ENCODE measurements at regions not wholly inside any gene's neighbourhood (a gene's known extent, or its start where the extent isn't known, plus 50 kb on each side); places are given as distances from the start of the nearest gene placed in this dataset.
"Not testable (repeated sequence)": the region's sequence is repeated elsewhere in the genome, so short reads cannot be mapped to it uniquely, and the experiment has no call there.

DNA sequence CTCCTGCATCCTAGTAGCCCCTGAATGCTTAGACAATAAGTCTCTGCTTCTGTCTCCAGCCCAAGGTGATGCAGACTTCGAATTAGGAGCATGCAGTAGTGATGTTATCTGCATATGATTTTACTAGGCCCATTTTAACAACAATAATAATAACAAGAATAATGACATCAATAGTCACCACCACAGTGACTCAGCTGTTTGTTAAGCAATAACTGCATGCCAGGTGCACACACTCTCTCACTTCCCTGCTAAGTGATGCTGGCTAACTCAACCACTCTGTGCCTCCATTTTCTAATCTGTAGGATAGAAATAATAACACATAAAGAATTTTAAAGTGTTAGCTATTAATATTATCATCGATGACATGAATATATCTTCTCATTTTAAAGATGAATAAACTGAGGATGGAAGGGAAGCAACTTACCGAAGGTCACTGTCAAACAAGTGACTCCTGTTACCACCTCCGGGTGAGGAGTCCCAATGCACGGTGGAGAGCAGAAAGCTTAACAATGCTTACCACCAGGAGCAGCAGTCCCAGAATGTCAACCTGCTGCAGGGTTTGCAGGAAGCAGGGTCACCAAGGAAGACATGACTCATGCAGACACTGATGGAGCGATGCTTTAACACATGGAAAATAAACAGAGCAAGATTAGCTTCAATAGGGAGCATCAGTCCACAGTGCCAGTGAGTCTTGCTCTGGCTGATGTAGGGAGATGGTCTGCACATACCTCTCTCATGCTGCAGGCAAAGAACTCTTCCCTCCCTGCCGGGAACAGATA, 290.2 kb downstream of the SPATA17 start:
- no peak for DNase-seq

DNA sequence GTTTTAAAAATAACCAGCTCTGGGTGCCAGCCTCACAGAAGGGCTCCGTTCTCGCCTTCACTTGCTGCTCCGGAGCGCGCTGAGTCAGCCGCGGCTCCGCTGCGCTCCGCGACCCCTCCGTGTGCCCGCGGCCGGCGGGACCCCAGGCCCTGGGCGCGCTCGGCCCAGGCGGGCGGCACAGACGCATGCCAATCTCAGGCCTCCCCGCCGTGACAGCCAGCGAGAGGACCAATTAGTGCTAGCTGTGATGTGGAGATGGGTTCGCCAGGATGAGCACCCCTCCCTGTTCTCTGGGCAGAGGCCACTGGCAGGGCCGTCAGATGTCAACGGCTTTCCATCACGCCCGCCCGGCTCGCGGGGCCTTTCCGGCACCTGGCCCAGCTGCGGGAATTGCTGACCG, 293.8 kb downstream of the SPATA17 start:
- DNase-seq: no peak

DNA sequence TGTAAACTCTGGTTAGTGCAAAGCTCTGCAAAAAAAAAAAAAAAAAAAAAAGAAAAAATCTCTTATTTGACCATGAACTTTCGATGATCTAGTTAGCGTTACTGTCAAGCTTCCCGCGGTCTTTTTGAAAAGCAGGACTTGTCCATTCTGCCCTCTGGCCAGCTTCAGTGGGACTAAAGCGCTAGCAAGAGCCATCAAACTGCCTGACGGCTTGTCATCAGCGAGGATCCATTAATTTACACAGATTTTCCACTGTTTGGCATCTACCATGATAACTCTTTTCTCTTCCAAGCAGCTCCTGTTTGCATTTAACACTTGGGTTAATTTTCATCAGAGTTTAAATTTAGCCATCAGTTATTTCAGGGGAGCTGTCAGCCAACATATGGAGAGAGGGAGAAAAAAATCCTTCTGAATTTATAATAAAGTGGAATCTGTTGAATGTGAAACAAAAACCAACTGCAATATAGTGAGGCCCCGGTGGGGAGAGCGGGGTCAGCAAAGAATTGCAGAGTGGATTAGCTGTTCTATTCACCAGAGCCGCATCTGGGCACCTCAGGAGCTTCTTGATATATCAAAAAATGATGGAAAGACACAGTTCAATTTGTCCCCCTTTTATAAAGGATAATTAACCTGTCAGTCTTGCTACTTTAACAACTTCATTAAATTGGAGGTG, 298.2 kb downstream of the SPATA17 start:
- no peak for DNase-seq

DNA sequence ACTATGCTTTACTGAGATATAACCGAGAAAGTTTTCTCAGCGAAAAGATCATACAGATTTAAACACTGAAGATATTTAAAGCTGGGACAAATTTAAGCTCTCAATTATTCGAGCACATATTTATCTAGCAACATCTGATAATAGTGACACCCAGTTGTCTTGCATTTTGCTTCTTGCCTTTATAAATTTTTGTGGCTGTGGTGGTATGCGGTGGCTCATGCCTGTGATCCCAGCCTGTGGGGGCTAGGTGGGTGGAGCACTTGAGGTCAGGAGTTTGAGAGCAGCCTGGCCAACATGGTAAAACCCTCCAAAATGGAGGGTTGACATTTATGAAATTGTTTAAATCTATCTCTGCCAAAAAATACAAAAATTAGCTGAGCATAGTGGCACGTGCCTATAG, 312.2 kb downstream of the SPATA17 start:
- DNase-seq: no peak

DNA sequence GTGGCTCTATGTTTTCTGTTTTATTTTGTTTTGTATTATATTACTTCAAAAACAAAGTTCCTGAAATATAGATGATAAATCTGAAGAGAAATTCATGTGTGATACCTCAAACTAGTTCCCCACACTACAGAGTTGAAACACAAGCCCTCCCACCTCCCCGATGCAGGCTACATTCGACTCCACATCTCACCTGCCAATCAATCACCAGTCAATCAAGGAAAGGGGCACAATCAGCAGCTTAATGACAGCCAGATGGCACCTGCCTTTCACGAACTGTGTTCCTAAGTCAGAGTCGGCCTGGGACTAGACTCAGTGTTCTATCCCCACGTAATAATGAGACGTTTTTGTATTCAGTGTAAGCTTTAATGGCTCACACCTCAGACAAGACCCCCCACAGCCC, 313.4 kb downstream of the SPATA17 start:
- no peak for DNase-seq

DNA sequence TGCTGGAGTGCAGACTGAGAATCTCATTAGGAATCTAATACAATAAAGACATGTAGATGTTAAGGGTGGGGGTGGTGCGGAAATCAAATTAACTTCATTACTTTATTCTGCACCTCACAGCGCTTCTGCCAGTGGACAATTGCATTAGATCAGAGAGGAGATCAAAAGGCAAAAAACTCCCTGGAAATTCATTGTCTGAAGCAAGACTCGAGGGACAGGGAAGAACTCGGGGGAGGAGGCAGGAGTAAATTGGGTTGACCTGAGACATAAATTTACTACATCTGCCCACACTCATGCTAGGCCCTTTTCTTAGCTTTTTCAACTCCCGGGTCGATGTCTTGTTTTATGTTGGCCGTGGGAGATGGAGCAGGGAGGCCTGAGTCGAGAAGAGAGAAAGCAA, 315.4 kb downstream of the SPATA17 start:
- DNase-seq: no peak

DNA sequence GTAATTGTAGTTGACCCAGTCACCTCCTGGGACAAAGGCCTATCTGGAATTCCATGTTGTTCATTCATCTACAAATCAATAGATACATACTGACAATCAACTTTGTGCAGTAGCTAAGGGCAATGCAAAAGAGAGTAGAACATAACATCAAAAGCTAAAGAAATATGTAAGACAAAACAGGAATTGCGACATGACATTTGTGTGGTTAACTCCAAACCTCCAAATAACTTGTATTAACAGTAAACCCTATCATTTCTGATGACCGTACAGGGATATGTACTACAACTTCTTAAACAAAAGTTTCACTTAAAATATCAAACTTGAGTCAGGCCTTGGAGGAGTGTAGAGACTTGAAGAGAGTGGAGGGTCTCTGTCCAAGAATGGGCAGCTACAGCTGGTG, 317.6 kb downstream of the SPATA17 start:
- no peak for DNase-seq

DNA sequence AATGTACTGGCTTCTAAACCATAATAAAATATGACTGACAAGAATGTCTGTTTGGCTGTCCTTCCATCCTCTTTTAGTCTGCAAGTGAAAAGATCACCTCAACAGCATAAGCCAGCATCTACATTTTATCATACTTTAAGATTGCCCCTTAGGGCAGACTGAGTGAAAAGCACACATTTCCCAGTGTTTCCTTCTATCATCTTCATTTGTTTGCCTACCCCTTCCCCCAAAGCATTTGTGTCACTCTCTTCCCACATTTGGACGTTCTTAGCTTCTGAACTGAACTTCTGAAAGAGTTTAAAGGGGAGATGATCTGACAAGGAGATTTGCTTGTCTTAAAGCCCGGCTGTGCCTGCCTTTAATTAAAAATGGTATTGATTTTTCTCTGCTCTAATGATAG, 322.2 kb downstream of the SPATA17 start:
- DNase-seq: no peak

DNA sequence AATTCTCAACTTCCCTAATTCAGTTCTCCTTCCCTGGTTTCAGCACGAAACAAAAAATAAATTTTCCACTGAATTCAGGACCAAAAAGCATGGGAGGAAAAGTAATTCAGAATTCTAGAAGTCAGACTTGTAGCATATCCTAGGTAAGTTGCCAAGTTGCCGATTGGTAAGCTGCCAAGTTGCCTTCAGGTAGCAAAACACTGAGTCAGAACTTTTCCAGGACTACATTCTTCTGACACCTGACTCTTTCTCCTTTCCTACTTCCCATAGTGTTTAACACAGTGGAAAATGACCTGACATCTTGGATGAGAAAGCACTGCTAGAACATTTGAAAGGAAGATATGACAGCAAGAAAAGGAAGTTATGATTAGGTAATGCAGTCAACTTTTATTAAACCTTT, 322.8 kb downstream of the SPATA17 start:
- DNase-seq: no peak

DNA sequence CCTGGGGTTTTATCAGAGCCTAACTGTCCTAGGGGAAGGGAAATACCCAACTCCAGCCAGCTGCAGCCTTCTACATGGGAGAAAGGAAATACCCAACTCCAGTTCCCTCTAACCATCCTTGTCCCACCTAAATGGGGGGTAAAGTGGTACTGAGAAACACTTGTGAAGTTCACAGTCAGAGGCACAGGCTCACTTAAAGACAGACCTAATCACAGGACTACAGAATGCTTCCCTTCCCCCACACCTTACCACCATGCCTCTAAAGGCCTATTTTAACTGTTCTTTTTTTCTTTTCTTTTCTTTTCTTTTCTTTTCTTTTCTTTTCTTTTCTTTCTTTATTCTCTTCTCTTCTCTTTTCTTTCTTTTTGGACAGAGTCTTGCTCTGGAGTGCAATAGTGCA, 324.6 kb downstream of the SPATA17 start:
- DNase-seq: no peak

DNA sequence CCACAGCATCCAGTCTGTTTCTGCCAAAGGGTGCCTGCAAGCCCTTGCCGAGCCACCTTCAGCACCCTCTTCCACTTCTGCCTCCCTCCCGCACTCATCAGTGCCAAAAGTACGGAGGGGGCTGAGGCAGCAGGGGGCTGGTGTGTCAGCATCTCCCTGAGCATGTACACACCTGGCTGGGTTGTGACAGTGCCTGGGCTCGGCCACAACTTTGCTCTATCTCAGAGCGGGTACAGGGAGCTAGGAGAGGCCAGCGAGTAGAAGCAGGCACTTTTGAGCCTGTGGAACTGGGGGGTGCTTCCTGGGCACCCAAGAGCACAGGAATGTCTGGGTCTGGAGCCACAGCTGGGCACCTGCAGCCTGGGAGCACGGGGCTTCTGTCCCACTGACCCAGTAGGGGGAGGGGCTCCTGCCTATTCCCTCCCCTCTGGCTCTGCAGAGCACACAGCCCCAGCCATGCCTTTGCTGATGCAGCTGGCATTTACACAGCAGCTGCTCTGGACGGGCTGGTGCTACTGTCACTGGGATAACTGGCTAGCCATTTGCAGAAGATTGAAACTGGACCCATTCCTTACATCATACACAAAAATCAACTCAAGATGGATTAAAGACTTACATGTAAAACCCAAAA, 319.8 kb upstream of the RRP15 start:
- DNase-seq: no peak

DNA sequence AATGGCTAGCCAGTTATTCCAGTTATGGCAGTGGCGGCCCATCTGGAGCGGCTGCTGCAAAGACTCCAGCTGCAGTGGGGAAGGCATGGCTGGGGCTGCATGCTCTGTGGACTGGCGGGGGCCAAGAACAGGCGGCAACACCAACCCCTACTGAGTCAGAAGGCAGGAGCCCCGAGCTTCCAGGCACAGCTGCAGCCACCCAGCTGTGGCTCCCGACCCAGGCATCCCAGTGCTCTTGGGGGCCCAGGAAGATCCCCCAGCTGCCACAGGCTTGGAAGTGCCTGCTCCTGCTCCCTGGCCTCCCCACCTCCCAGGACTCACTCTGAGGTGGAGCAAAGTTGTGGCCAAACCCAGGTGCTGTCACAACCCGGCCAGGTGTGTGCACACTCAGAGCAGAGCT, 317.0 kb upstream of the RRP15 start:
- DNase-seq: no peak

DNA sequence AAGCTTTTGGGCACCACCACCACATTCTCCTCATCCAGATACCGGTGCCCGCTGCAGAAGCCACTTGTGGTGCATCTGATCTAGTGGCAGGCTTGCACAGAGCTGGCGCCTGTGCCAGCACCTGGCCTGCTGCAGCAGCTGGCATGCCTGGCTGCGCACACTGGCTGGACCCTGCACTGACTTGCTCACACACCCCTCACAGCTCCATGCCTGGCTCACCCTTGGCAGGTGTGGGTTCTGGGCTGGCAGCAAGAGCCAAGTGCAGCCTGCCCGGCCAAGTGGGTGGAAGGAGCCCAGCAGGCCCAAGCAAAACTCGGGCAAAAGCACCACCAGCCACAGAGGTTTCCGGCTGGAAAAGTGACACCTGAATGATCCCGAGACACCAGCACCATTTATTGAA, 315.7 kb upstream of the RRP15 start:
- no peak for DNase-seq

DNA sequence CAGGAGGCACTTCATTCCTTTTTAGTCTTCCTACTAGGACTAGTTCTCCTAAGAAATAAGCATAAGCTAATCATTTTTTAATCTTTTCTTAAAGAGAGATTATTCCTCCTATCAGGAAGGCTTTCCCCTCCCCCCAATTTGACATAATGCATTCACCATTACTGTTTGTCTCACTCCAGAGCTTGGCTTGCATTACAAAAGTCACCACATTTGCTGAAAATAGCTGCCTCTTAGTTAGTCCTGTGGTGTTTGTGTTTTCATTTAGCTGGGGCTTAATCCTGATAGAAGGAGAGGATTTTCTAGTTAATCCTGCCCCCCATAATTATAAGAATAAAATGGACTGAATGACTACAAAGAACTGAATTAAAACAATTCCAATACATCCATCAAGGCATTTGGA, 307.1 kb upstream of the RRP15 start:
- DNase-seq: no peak

DNA sequence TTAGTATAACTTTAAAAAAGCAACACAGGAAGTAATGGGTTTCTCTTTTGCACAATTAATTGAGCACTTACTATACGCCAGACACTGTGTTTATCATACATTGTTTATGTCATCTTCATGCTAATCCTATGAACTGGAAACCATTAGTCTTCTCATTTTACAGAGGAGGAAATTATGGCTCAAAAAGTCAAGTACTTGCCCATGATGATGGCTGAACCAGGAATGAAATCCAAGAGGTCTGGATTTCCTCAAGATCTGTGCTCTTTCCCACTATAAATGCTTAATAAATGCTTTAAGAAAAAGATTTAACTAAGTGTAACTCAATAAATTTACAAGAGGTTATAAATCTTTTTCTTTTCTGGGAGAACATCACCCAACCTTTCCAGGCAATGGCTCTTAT, 303.7 kb upstream of the RRP15 start:
- DNase-seq: no peak

DNA sequence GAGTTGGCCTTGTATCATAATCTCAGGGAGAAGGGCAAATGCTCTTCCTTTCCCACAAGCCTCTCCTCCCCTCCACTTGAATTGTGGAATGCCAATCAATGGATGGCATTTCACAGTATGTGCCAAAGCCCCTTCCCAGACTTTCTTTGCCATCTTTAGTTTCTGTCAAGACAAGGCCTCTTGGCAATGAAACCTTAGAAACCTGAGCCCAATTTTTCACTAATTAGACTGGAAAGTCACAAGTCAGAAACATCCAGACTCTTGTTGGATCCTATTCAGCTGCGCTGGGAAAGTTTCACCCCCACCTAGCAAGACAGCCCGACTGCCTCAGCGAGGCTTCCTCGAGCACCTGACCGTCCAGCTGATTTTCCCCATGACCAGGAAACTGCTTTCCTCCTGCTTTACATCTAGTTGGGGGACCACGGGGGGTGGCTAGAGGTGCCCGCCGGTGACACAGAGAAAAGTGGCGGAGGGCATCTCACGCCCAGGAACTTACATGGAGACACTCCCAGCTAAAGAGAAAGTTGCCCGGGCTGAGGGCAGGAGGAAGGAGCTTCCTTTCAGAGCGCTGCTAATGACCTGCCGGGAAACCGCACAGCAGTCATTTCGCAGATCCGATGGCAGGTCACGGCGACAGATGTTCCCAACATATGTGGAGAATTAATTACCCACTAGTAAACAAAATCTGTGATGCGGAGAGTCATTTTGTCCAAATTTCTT, 302.6 kb upstream of the RRP15 start:
- no peak for DNase-seq

DNA sequence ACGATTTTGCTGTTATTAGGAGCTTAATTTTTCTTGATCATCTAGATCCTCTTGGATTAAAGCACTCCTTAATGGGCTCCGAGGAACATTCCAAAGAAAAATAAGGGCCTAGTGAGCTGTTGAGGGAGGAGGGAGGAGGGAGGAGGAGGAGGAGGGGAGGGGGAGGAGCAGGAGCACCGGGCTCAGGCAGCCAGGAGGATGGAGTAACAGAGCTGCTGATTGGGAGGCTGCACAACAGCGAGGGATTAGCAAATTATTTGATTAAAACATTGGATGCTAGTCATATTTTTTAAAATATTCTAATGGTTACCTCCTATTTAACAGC, 302.1 kb upstream of the RRP15 start:
- no peak for DNase-seq

DNA sequence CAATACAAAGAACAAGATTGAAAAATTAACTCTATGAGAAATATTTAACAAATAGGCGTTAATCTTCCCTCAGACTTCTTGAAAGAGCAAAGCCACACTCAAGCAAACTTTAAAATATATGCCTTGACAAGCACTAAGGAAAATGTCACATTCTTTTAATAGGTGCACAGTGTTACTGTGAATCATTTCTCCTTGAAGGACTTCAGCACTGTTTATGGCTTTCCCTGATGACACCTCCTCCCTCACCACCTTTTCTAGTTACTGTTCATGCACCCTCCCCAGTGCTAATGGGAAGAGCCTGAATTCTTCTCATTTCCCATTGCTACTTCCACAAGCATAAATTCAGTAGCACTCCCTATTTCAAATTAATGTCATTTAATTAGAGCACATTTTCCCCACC, 299.5 kb upstream of the RRP15 start:
- no peak for DNase-seq

DNA sequence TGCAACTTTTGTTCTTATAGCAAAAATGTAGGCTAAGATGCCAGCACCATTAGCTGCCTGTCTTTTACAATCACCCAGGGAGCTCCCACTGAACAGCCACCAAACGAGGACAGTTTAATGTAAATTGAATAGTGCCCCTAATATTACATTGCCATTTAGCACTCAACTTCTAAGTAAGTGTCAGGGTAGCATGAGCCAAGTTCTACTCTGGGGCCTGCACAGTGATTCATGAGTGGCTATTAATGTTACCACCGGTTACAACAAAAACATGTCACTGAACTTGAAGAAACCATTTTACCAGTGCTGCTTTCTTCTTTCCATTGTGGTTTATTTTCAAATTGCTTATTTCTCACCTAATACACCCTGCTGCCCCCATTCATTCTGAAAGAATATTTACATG, 295.6 kb upstream of the RRP15 start:
- no peak for DNase-seq

DNA sequence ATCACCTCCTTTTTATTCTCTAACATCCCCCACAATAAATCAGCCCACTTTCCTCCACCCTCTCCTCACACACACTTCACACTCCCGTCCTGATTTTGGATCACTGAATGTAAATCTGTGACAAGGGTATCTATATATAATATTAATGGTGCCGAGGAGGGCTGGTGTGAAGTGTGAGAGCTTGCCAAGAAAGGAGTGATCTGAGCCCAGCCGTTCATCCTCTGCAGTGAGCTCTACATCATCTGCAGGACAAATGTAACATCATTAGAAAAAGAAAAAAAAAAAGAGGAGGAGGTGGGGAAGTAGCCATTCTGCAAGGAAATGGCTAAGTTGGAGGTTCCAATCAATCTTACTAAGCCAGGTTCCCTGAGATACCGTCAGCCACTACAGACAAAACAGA, 291.7 kb upstream of the RRP15 start:
- no peak for DNase-seq

DNA sequence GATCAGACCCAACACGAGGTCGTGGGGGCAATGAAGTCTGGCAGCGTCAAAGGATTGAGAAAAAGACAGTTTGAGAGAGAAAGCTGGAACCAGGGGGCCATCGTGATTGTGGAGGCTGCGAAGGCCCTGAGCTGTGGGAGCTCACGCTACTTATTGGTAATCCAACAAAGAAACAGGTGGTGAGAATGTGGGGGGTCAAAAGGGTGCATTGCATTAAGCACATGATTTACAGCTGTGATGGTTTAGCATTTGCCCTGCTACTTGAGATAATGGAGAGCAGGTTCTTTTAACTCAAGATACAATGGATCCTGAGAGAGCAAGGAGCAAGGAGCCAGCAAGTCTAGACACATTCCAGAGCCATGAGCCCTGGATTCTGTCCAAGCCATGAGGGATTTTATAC, 276.8 kb upstream of the RRP15 start:
- not testable (repeated sequence) for DNase-seq

DNA sequence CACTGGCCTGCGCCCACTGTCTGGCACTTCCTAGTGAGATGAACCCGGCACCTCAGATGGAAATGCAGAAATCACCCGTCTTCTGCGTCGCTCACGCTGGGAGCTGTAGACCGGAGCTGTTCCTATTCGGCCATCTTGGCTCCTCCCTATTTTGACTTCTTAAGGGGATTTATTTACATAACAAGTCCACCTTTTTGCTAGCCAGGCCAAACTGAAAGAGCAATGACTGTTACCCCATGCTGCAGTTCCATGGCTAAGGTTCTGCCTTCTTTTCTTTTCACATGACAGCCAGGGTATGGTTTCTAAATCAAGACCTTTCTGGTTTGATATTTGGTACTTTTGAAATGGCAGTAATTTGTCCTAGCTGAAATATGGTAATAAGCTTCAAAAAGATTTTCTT, 270.0 kb upstream of the RRP15 start:
- DNase-seq: not testable (repeated sequence)

DNA sequence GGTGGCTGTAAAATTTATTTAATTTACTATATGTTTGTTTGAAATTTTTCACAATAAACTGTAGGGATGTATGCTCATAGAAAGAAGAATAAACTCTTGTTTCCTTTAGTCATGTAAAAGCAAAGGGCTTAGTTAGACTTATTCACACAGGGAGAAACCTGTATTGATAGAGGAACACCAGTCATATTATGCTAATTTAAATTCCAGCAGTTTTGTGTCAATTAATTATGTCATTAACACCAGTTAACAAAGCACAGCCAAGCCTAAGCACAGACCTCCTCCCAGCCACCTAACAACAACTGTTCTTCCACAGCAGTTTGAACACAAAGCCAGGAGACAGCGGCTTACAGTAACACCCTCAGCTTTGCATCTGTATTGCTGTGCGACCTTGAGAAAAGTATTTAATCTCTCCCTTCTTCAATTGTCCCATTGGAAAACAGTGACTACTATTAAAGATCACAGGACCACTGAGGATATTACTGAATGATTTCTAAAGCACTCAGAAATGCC, 260.8 kb upstream of the RRP15 start:
- no peak for DNase-seq

DNA sequence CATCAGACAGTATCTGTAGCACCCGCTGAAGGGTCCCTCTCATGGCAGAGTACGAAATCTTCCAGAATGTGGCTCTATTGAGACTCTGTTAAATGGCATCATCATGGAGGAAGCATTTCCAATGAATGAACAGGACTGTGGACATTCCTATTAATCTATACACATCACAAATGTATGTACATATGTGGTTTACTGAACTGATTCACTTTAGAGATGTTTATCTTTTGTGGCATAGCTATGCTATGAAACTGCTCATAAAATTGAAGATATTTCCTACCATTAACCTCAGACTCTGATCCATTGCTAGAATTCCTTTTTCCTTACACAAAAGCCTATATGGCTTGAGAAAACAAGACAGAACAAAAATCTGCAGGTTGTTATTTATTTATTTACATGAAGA, 259.6 kb upstream of the RRP15 start:
- no peak for DNase-seq
